Gastrocnemius medialis (tissue), 4 donors: ENCODE measurements at regions not wholly inside any gene's neighbourhood (a gene's known extent, or its start where the extent isn't known, plus 50 kb on each side); places are given as distances from the start of the nearest gene placed in this dataset.

Experiments
- CTCF ChIP-seq, 5 experiments: fragments of 450-650 bp in 3 of 5; fragments of 200-600 bp in 2 of 5; sonication (generic) in 2 of 5; IDR thresholded peaks in 4 of 5; conservative IDR thresholded peaks in 1 of 5; 1 replicate in 4 of 5; 2 replicates in 1 of 5; pipeline ENCODE4 v1.5.1; 2016 to 2019; ENCODE audit warnings: antibody characterized with exemption in 5 of 5, mild to moderate bottlenecking in 3 of 5, moderate library complexity in 3 of 5
- POLR2A ChIP-seq, 2 donors: fragments of 450-650 bp; IDR thresholded peaks; one replicate each; pipeline ENCODE4 v1.6.1; 2017; ENCODE audit warnings: antibody characterized with exemption in 2 of 2, mild to moderate bottlenecking in 2 of 2, moderate library complexity in 2 of 2

GRCh38 chrX:4932790-4933189, 1219.3 kb upstream of the PRKX start:
- no peak for TF ChIP-seq CTCF (IDR thresholded peaks at IDR 0.05 in 4 of 5, conservative IDR thresholded peaks at IDR 0.05 in 1 of 5)
- no peak for TF ChIP-seq POLR2A (IDR thresholded peaks at IDR 0.05)
